ENCODE measurements at regions not wholly inside any gene's neighbourhood (a gene's known extent, or its start where the extent isn't known, plus 50 kb on each side); places are given as distances from the start of the nearest gene placed in this dataset.

GRCh38 chr14:83021323-83021722 is 1487.7 kb upstream of the SEL1L start:
- no peak for TF ChIP-seq POLR2A (IDR thresholded peaks at IDR 0.05)
- TF ChIP-seq, protein P1, sequence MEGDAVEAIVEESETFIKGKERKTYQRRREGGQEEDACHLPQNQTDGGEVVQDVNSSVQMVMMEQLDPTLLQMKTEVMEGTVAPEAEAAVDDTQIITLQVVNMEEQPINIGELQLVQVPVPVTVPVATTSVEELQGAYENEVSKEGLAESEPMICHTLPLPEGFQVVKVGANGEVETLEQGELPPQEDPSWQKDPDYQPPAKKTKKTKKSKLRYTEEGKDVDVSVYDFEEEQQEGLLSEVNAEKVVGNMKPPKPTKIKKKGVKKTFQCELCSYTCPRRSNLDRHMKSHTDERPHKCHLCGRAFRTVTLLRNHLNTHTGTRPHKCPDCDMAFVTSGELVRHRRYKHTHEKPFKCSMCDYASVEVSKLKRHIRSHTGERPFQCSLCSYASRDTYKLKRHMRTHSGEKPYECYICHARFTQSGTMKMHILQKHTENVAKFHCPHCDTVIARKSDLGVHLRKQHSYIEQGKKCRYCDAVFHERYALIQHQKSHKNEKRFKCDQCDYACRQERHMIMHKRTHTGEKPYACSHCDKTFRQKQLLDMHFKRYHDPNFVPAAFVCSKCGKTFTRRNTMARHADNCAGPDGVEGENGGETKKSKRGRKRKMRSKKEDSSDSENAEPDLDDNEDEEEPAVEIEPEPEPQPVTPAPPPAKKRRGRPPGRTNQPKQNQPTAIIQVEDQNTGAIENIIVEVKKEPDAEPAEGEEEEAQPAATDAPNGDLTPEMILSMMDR (IDR thresholded peaks at IDR 0.05), result no peak
